Fibroblast of lung (primary cell): ENCODE measurements at regions not wholly inside any gene's neighbourhood (a gene's known extent, or its start where the extent isn't known, plus 50 kb on each side); places are given as distances from the start of the nearest gene placed in this dataset.

ENCODE experiments used
- DNase-seq, 2 donors: peaks; one replicate each; pipeline versions ENCODE4 v3.0.0 to v3.0.0-alpha.2; 2010; ENCODE audit warnings: low read depth in 2 of 2
- H2AFZ ChIP-seq: 2 replicates; pipeline ENCODE4 v1.5.1; 2012; ENCODE audit warnings: low read length, control low read depth, inconsistent platforms
- H3K27ac ChIP-seq: 2 replicates; pipeline ENCODE4 v1.5.1; 2011; ENCODE audit warnings: low read length, control low read depth; ENCODE audit not compliant: insufficient read depth
- H3K27me3 ChIP-seq: 2 replicates; pipeline ENCODE4 v1.5.1; 2011; ENCODE audit warnings: mild to moderate bottlenecking, low read length; ENCODE audit not compliant: control insufficient read depth, insufficient read depth
- H3K36me3 ChIP-seq: 2 replicates; pipeline ENCODE4 v1.5.1; 2011; ENCODE audit warnings: low read length; ENCODE audit not compliant: control insufficient read depth, insufficient read depth
- H3K4me1 ChIP-seq: 2 replicates; pipeline ENCODE4 v1.5.1; 2011; ENCODE audit warnings: low read length; ENCODE audit not compliant: control insufficient read depth, insufficient read depth; ENCODE audit errors: extremely low read depth
- H3K4me2 ChIP-seq: 2 replicates; pipeline ENCODE4 v1.5.1; 2011; ENCODE audit warnings: low read length, control low read depth; ENCODE audit not compliant: insufficient read depth; ENCODE audit errors: extremely low read depth
- H3K4me3 ChIP-seq, 4 experiments: fragments of 200-600 bp in 1 of 4; sonication (generic) in 1 of 4; replicated peaks in 1 of 4; 2 replicates each; pipeline ENCODE4 v1.5.1; 2011 to 2016; ENCODE audit warnings: low read length in 4 of 4, low read depth in 3 of 4, mild to moderate bottlenecking in 3 of 4, control low read depth in 2 of 4, inconsistent platforms in 1 of 4, mixed read lengths in 1 of 4; ENCODE audit not compliant: insufficient read depth in 1 of 4; ENCODE audit errors: control extremely low read depth in 1 of 4
- H3K79me2 ChIP-seq: 2 replicates; pipeline ENCODE4 v1.5.1; 2012; ENCODE audit warnings: mild to moderate bottlenecking, low read length, inconsistent platforms; ENCODE audit not compliant: control insufficient read depth, insufficient read depth
- H3K9ac ChIP-seq: 2 replicates; pipeline ENCODE4 v1.5.1; 2011; ENCODE audit warnings: mild to moderate bottlenecking, low read length, control low read depth; ENCODE audit not compliant: insufficient read depth
- H3K9me3 ChIP-seq: 2 replicates; pipeline ENCODE4 v1.5.1; 2012; ENCODE audit warnings: low read depth, low read length; ENCODE audit not compliant: control insufficient read depth, insufficient read depth
- H4K20me1 ChIP-seq: 2 replicates; pipeline ENCODE4 v1.5.1; 2011; ENCODE audit warnings: low read length; ENCODE audit not compliant: control insufficient read depth, insufficient read depth; ENCODE audit errors: extremely low read depth
- CTCF ChIP-seq, 2 donors: IDR thresholded peaks in 1 of 2; conservative IDR thresholded peaks in 1 of 2; 1 replicate in 1 of 2; 2 replicates in 1 of 2; pipeline ENCODE4 v1.5.1; 2011 to 2012; ENCODE audit warnings: low read length in 2 of 2, control low read depth in 1 of 2, inconsistent platforms in 1 of 2, low read depth in 1 of 2, mild to moderate bottlenecking in 1 of 2
- EZH2 ChIP-seq: IDR thresholded peaks from 2 replicates; pipeline ENCODE4 v1.5.1; 2012; ENCODE audit warnings: low read length, control low read depth, mild to moderate bottlenecking; ENCODE audit errors: missing control alignments

- H3K36me3 ChIP-seq = no peaks in the 10 kb centered on the region
- DNase-seq = no peak
- no peaks in the 10 kb centered on the region for H3K4me1 ChIP-seq
- H3K27me3 ChIP-seq = no peaks in the 10 kb centered on the region
- no peak overlapping the region for H2AFZ ChIP-seq
- no peaks in the 10 kb centered on the region for H4K20me1 ChIP-seq
- no peak overlapping the region for H3K27ac ChIP-seq
- no peaks in the 10 kb centered on the region for H3K9me3 ChIP-seq
- no peak overlapping the region for H3K9ac ChIP-seq
- H3K4me3 ChIP-seq = no peak overlapping the region
- no peaks in the 10 kb centered on the region for H3K79me2 ChIP-seq
- no peak for TF ChIP-seq CTCF (conservative IDR thresholded peaks at IDR 0.05 in 1 of 2, IDR thresholded peaks at IDR 0.05 in 1 of 2; ENCODE audit: low read depth in 1 of 2, low read length in 2 of 2)
- TF ChIP-seq EZH2 = no peak
- no peak overlapping the region for H3K4me2 ChIP-seq
Observed at GRCh38 chr11:50247309-50247874, 214.7 kb downstream of the OR4C45 start.

- Histone ChIP-seq H3K9ac (no peak overlapping the region), H3K4me2 (no peak overlapping the region), H2AFZ (no peak overlapping the region), H3K27ac (no peak overlapping the region), H3K27me3 (no peaks in the 10 kb centered on the region), H3K4me1 (no peaks in the 10 kb centered on the region), H3K79me2 (no peaks in the 10 kb centered on the region), H3K9me3 (no peaks in the 10 kb centered on the region), H4K20me1 (no peaks in the 10 kb centered on the region), H3K4me3 (no peak overlapping the region), H3K36me3 (no peaks in the 10 kb centered on the region)
- TF ChIP-seq CTCF (conservative IDR thresholded peaks at IDR 0.05 in 1 of 2, IDR thresholded peaks at IDR 0.05 in 1 of 2; ENCODE audit: low read depth in 1 of 2, low read length in 2 of 2) = no peak
- no peak for TF ChIP-seq EZH2
- no peak for DNase-seq
Observed at GRCh38 chr11:50267851-50268250, 235.2 kb downstream of the OR4C45 start.

DNA sequence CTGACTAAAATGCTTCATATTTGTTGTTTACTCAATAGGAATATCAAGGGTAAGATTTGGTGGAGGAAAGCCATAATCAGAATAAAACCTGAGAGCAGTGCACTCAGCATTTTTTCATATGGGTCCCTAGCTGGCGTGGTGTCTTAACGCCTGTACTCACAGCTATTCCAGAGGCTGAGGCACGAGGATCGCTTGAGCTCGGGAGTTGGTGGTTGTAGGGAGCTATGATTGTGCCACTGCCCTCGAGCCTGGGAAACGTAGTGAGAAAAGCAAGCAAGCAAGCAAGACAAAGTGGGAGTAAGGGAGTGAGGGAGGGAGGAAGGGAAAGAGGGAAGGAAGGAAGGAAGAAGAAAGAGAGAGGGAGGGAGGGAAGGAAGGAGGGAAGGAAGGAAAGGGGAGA is 242.5 kb downstream of the OR4C45 start:
- Histone ChIP-seq H3K4me2 (no peak overlapping the region), H3K36me3 (no peaks in the 10 kb centered on the region), H3K27ac (no peak overlapping the region), H3K79me2 (no peaks in the 10 kb centered on the region), H3K9ac (no peak overlapping the region), H3K9me3 (no peaks in the 10 kb centered on the region), H3K27me3 (no peaks in the 10 kb centered on the region), H3K4me1 (no peaks in the 10 kb centered on the region), H3K4me3 (no peak overlapping the region), H2AFZ (no peak overlapping the region), H4K20me1 (no peaks in the 10 kb centered on the region)
- DNase-seq = no peak
- TF ChIP-seq EZH2 (no peak), CTCF (conservative IDR thresholded peaks at IDR 0.05 in 1 of 2, IDR thresholded peaks at IDR 0.05 in 1 of 2; ENCODE audit: low read depth in 1 of 2, low read length in 2 of 2) (no peak)
